Hepatocyte (in vitro differentiated cells): ENCODE measurements at regions not wholly inside any gene's neighbourhood (a gene's known extent, or its start where the extent isn't known, plus 50 kb on each side); places are given as distances from the start of the nearest gene placed in this dataset.
A peak's percentile ranks its signal among the peaks of the same experiment; 100 is the strongest.
"Not testable (repeated sequence)": the region's sequence is repeated elsewhere in the genome, so short reads cannot be mapped to it uniquely, and the experiment has no call there.

Experiments used
- DNase-seq: peaks from one replicate; pipeline ENCODE4 v3.0.0-alpha.2; 2016; ENCODE audit warnings: low spot score
- H2AFZ ChIP-seq: fragments of 200-600 bp; sonication (generic); 2 replicates; pipeline ENCODE4 v1.6.0; 2016; ENCODE audit warnings: antibody characterized with exemption, mild to moderate bottlenecking
- H3K27ac ChIP-seq: fragments of 200-600 bp; sonication (generic); 2 replicates; pipeline ENCODE4 v1.5.1; 2016; ENCODE audit warnings: mild to moderate bottlenecking
- H3K27me3 ChIP-seq: fragments of 200-600 bp; sonication (generic); 2 replicates; pipeline ENCODE4 v1.6.1; 2016
- H3K36me3 ChIP-seq: fragments of 200-600 bp; sonication (generic); replicated peaks from 2 replicates; pipeline ENCODE4 v1.5.1; 2016; ENCODE audit warnings: low read depth; ENCODE audit not compliant: insufficient read depth
- H3K4me1 ChIP-seq: fragments of 200-600 bp; sonication (generic); 2 replicates; pipeline ENCODE4 v1.5.1; 2016; ENCODE audit warnings: mild to moderate bottlenecking, moderate library complexity; ENCODE audit not compliant: insufficient read depth
- H3K4me2 ChIP-seq: fragments of 200-600 bp; sonication (generic); 2 replicates; pipeline ENCODE4 v1.6.0; 2016
- H3K4me3 ChIP-seq: fragments of 200-600 bp; sonication (generic); 2 replicates; pipeline ENCODE4 v1.5.1; 2016; ENCODE audit warnings: mild to moderate bottlenecking
- H3K79me2 ChIP-seq: fragments of 200-600 bp; sonication (generic); 2 replicates; pipeline ENCODE4 v1.6.0; 2017; ENCODE audit warnings: mild to moderate bottlenecking
- H3K9me2 ChIP-seq: fragments of 200-600 bp; sonication (generic); replicated peaks from 2 replicates; pipeline ENCODE4 v1.6.0; 2017; ENCODE audit warnings: mild to moderate bottlenecking; ENCODE audit not compliant: insufficient read depth
- H3K9me3 ChIP-seq: fragments of 200-600 bp; sonication (generic); 2 replicates; pipeline ENCODE4 v1.5.1; 2016; ENCODE audit warnings: low read depth, mild to moderate bottlenecking
- H4K20me1 ChIP-seq: fragments of 200-600 bp; sonication (generic); 2 replicates; pipeline ENCODE4 v1.6.0; 2016; ENCODE audit warnings: mild to moderate bottlenecking; ENCODE audit not compliant: insufficient read depth, poor library complexity, severe bottlenecking
- EZH2 ChIP-seq: fragments of 200-600 bp; sonication (generic); IDR thresholded peaks from 2 replicates; pipeline ENCODE4 v1.6.1; 2016; ENCODE audit warnings: antibody characterized with exemption, mild to moderate bottlenecking, borderline replicate concordance
- EZH2phosphoT487 ChIP-seq: fragments of 200-600 bp; sonication (generic); IDR thresholded peaks from one replicate; pipeline ENCODE4 v1.6.1; 2018; ENCODE audit warnings: antibody characterized with exemption, mild to moderate bottlenecking, low read depth, moderate library complexity; ENCODE audit not compliant: unreplicated experiment, severe bottlenecking
- whole genome bisulfite sequencing: methylation state at CpG from one replicate; pipeline ENCODE4 v1.1.6; 2016; ENCODE audit warnings: low lambda C conversion rate; ENCODE audit errors: missing lambda C conversion rate; 5-methylcytosine and 5-hydroxymethylcytosine counted together
- TF ChIP-seq, protein P1 (sequence below): fragments of 200-600 bp; sonication (generic); IDR thresholded peaks from 2 replicates; pipeline ENCODE4 v1.5.1; 2016; ENCODE audit warnings: antibody characterized with exemption, mild to moderate bottlenecking; ENCODE audit not compliant: poor library complexity

DNA sequence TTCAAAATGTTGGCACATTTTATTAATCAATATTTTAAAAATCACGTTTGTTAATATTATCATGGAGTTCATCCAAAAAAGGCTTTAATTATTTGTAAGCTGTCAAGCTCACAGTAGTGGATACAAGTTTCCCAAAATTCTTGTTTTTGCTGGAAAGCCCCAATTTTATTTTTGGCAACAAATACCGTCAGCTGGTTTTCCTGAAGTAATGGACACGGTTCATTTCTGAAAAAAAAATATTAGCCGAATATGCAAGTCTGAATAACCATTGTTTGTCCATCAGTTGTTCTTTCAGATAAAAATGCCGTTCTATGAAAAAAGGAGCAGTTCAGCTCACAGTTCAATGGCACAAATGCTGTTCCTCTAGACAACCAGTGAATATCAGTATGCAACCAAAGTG is 101.5 kb upstream of the RAI14 start:
- H3K4me3 ChIP-seq, result no peak overlapping the region
- H3K9me2 ChIP-seq, result no peaks in the 10 kb centered on the region
- H2AFZ ChIP-seq, result no peak overlapping the region
- DNase-seq, result no peak
- H4K20me1 ChIP-seq, result no peaks in the 10 kb centered on the region
- TF ChIP-seq, protein P1, sequence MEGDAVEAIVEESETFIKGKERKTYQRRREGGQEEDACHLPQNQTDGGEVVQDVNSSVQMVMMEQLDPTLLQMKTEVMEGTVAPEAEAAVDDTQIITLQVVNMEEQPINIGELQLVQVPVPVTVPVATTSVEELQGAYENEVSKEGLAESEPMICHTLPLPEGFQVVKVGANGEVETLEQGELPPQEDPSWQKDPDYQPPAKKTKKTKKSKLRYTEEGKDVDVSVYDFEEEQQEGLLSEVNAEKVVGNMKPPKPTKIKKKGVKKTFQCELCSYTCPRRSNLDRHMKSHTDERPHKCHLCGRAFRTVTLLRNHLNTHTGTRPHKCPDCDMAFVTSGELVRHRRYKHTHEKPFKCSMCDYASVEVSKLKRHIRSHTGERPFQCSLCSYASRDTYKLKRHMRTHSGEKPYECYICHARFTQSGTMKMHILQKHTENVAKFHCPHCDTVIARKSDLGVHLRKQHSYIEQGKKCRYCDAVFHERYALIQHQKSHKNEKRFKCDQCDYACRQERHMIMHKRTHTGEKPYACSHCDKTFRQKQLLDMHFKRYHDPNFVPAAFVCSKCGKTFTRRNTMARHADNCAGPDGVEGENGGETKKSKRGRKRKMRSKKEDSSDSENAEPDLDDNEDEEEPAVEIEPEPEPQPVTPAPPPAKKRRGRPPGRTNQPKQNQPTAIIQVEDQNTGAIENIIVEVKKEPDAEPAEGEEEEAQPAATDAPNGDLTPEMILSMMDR, result no peak
- TF ChIP-seq EZH2phosphoT487, result no peak
- no peak for TF ChIP-seq EZH2
- no peaks in the 10 kb centered on the region for H3K79me2 ChIP-seq
- 80% methylated on average over 5 of the region's 5 CpGs for WGBS
- no peak overlapping the region for H3K4me2 ChIP-seq
- H3K27me3 ChIP-seq, result no peaks in the 10 kb centered on the region
- no peak overlapping the region for H3K27ac ChIP-seq
- no peaks in the 10 kb centered on the region for H3K36me3 ChIP-seq
- peaks cover 11% of the 10 kb centered on the region for H3K4me1 ChIP-seq
- no peaks in the 10 kb centered on the region for H3K9me3 ChIP-seq

DNA sequence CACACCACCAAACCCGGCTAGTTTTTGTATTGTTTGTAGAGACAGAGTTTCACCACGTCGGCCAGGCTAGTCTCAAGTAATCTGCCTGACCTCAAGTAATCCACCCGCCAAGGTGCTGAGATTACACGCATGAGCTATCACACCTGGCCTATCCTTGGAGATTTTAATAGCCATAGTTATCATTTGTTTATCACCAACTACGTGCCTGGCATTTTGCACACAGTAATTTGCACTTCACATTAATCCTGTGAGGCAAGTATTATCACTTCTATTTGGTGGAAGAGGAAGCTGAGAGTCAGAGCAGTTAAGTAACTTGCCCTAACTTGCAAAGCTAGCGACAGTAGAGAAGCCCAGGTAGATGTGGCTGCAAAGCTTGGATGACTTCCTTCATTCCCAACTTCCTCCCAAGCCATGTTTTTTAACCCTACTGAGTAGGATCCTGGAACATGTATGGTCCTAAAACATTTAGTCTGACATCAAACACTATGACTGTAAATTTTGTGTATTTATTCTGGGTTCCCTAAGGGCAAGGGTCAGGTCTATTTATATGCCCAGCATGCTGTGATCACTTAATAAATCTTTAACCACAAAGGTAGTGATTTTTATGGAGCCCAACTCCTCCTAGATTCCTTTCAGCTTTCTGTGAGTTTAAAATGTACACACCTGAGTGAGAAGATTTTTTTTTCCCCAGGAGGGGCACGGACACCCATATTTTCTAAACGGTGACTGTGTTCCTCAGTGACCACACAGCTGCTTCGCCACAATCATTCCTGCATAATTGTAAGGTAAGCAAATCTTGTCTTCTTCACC is 100.2 kb upstream of the RAI14 start:
- TF ChIP-seq EZH2, result no peak
- Histone ChIP-seq H4K20me1 (no peaks in the 10 kb centered on the region), H3K9me3 (no peaks in the 10 kb centered on the region), H3K27me3 (no peaks in the 10 kb centered on the region), H3K4me3 (no peak overlapping the region), H3K4me1 (peaks cover 6% of the 10 kb centered on the region), H3K36me3 (no peaks in the 10 kb centered on the region), H3K79me2 (no peaks in the 10 kb centered on the region), H3K4me2 (peak overlapping the region; percentile 53), H2AFZ (no peak overlapping the region), H3K9me2 (no peaks in the 10 kb centered on the region), H3K27ac (peak overlapping the region; percentile 80)
- 51% methylated on average over 10 of the region's 10 CpGs for WGBS
- no peak for DNase-seq

DNA sequence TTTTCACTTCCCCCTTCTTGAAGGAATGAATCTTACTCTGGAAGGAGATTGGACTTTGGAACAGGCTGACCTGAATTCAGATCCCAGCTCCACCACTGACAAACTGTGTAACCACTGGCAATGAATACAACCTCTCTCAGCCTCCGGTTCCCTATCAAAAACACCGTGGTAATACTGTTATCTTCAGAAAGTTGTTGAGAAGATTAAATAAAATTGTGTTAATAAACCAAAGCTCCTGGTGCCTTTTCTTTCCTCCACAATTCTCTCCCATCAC is 99.7 kb upstream of the RAI14 start:
- H3K9me2 ChIP-seq, result no peaks in the 10 kb centered on the region
- H3K4me1 ChIP-seq, result peaks cover 5% of the 10 kb centered on the region
- H4K20me1 ChIP-seq, result no peaks in the 10 kb centered on the region
- no peaks in the 10 kb centered on the region for H3K36me3 ChIP-seq
- 58% methylated on average over 2 of the region's 2 CpGs for WGBS
- no peaks in the 10 kb centered on the region for H3K9me3 ChIP-seq
- TF ChIP-seq EZH2phosphoT487 (no peak), EZH2 (no peak)
- TF ChIP-seq, protein P1, result no peak
- no peak overlapping the region for H3K4me3 ChIP-seq
- DNase-seq, result no peak
- H2AFZ ChIP-seq, result no peak overlapping the region
- peak overlapping the region; percentile 53 for H3K4me2 ChIP-seq
- peak overlapping the region; percentile 80 for H3K27ac ChIP-seq
- H3K79me2 ChIP-seq, result no peaks in the 10 kb centered on the region
- H3K27me3 ChIP-seq, result no peaks in the 10 kb centered on the region

DNA sequence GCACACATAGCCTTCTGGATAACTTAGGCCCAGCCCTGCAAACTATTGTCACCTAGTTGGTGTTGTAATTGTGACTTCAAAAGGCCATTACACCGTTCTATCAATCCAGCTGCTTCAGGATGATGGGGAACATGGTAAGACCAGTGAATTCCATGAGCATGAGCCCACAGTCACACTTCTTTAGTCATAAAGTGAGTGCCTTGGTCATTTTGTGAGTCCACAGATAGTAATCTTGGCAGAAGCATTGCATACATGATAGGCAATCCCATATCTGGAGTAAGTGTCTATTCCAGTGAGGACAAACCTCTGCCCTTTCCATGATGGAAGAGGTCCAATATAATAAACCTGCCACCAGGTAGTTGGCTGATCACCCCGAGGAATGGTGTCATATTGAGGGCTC is 94.5 kb upstream of the RAI14 start:
- H3K4me1 ChIP-seq, H2AFZ ChIP-seq, H3K79me2 ChIP-seq, H4K20me1 ChIP-seq, DNase-seq, H3K36me3 ChIP-seq, H3K4me2 ChIP-seq, H3K9me3 ChIP-seq, H3K9me2 ChIP-seq, H3K27me3 ChIP-seq, H3K4me3 ChIP-seq, H3K27ac ChIP-seq: not testable (repeated sequence)
- 84% methylated on average over 2 of the region's 2 CpGs for WGBS
